Activated CD4-positive, alpha-beta T cell treated with anti-CD3 and anti-CD28 coated beads, Interleukin-10, Interleukin-2, amounts not matched to agents 100 ng/mL and 50 ng/mL, durations not matched to agents 16 hours and 8 hours (primary cell): ENCODE measurements at regions not wholly inside any gene's neighbourhood (a gene's known extent, or its start where the extent isn't known, plus 50 kb on each side); places are given as distances from the start of the nearest gene placed in this dataset.

Experiments used
- DNase-seq: peaks from one replicate; pipeline ENCODE4 v3.0.0-alpha.2; 2020

- no peak for DNase-seq
These were observed 87.0 kb upstream of the CCNH start for GRCh38 chr5:87499478-87500410.
